Sciatic nerve (tissue), 2 donors: ENCODE measurements at regions not wholly inside any gene's neighbourhood (a gene's known extent, or its start where the extent isn't known, plus 50 kb on each side); places are given as distances from the start of the nearest gene placed in this dataset.

Experiments used
- ATAC-seq: fragments of 200-7000 bp; cut with Tn5 transposase; one replicate; pipeline ENCODE4 v1.9.1; 2020; ENCODE audit warnings: mild to moderate bottlenecking, moderate library complexity
- DNase-seq: peaks from one replicate; pipeline ENCODE4 v3.0.0-alpha.2; 2020; ENCODE audit warnings: low spot score
- intact Hi-C: fragments of 100-400 bp; cut with DNase I; formaldehyde crosslinking; loops from one replicate; pipeline ENCODE4 v1.14.2; 2022
- donor health status: DM: no; HTN: no; CAD: no.
- donor health status: DM: no; HTN: no; CAD: no.

- DNase-seq (no peak), ATAC-seq (no peak)
- intact Hi-C loops: no loop called here
Measured at GRCh38 chr22:49334449-49334789, 493.3 kb downstream of the BRD1 start.

GRCh38 chr22:49333206-49333605, 494.5 kb downstream of the BRD1 start:
- ATAC-seq (no peak), DNase-seq (peak; percentile 35)
- intact Hi-C loops: no loop called here

- ATAC-seq (no peak), DNase-seq (peak; percentile 8)
- intact Hi-C loops: no loop called here
Measured at GRCh38 chr22:49332691-49333090, 495.0 kb downstream of the BRD1 start.

- ATAC-seq: no peak
- intact Hi-C loops: no loop called here
- peak; percentile 27 for DNase-seq
Measured at GRCh38 chr22:49331878-49332277, 495.8 kb downstream of the BRD1 start.

- ATAC-seq (no peak), DNase-seq (peak; percentile 13)
- intact Hi-C loops: no loop called here
Measured at GRCh38 chr22:49331223-49331815, 496.4 kb downstream of the BRD1 start.

- DNase-seq (peak; percentile 31), ATAC-seq (no peak)
- intact Hi-C loops: no loop called here
Measured at GRCh38 chr22:49330421-49331222, 497.1 kb downstream of the BRD1 start.

- ATAC-seq (no peak), DNase-seq (peak; percentile 22)
- intact Hi-C loops: no loop called here
Measured at GRCh38 chr22:49329636-49330035, 498.0 kb downstream of the BRD1 start.

- peak; percentile 17 for DNase-seq
- intact Hi-C loops: no loop called here
- ATAC-seq: no peak
Measured at GRCh38 chr22:49328630-49329405, 498.9 kb downstream of the BRD1 start.

GRCh38 chr22:49328118-49328475, 499.6 kb downstream of the BRD1 start:
- intact Hi-C loops: no loop called here
- ATAC-seq: no peak
- peak; percentile 13 for DNase-seq

GRCh38 chr22:49327411-49328117, 500.1 kb downstream of the BRD1 start:
- DNase-seq (peak; percentile 26), ATAC-seq (no peak)
- intact Hi-C loops: no loop called here

- DNase-seq (peak; percentile 17), ATAC-seq (no peak)
- intact Hi-C loops: no loop called here
Measured at GRCh38 chr22:49326558-49326957, 501.1 kb downstream of the BRD1 start.

GRCh38 chr22:49325531-49326395, 501.9 kb downstream of the BRD1 start:
- ATAC-seq (no peak), DNase-seq (peak; percentile 42)
- intact Hi-C loops: no loop called here

GRCh38 chr22:49324527-49325491, 502.9 kb downstream of the BRD1 start:
- intact Hi-C loops: no loop called here

GRCh38 chr22:49323751-49324415, 503.8 kb downstream of the BRD1 start:
- DNase-seq: peak; percentile 35
- intact Hi-C loops: no loop called here
- ATAC-seq: no peak

More at GRCh38 chr22:49324527-49325491, 502.9 kb downstream of the BRD1 start:
- ATAC-seq (no peak), DNase-seq (peak; percentile 36)

- intact Hi-C loops: no loop called here
- no peak for ATAC-seq
- peak; percentile 28 for DNase-seq
Measured at GRCh38 chr22:49322861-49323622, 504.6 kb downstream of the BRD1 start.

GRCh38 chr22:49322231-49322630, 505.4 kb downstream of the BRD1 start:
- ATAC-seq: no peak
- DNase-seq: peak; percentile 14
- intact Hi-C loops: no loop called here
